T-helper 9 cell (primary cell): ENCODE measurements at regions not wholly inside any gene's neighbourhood (a gene's known extent, or its start where the extent isn't known, plus 50 kb on each side); places are given as distances from the start of the nearest gene placed in this dataset.

ENCODE experiments used
- DNase-seq: peaks from one replicate; pipeline ENCODE4 v3.0.0-alpha.2; 2020

GRCh38 chr15:77786181-77786890 lies 153.6 kb upstream of the LINGO1 start:
- no peak for DNase-seq

- DNase-seq: no peak
Observed at GRCh38 chr15:77784361-77785292, 151.9 kb upstream of the LINGO1 start.

DNA sequence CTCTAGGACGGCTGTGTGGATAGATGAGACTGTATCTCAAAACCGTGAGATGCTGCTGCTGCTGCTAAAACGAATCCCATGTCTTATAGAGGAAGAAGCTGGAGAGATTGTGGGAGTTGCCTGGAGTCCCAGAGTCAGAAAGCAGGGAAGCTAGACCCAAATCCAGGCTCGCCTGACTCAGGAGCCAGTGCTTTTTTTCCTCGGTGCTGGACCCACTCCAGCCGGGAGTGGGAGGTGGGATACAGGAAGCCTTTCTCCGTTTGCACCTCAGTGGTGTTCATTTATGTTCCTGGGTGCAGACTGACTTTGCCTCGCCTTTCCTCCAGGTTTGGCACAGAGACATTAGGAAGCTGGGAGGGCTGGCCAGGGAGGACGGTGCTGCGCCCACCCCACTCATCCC lies 150.9 kb upstream of the LINGO1 start:
- no peak for DNase-seq

GRCh38 chr15:77782691-77783090 lies 150.0 kb upstream of the LINGO1 start:
- no peak for DNase-seq

DNA sequence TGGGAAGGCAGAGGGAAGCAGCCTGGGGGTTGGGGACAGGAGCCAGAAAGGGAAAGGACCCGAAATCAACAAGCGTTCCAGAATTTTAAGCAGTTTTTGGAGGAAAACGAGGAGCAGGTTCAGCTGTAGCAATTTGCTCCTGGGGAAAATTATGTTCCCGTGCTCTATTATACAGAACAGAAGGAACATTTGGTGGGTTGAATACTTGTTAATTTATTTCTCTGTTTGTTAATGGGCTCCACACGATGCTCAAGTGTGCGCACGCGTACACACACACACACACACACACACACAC lies 149.2 kb upstream of the LINGO1 start:
- DNase-seq: no peak

DNA sequence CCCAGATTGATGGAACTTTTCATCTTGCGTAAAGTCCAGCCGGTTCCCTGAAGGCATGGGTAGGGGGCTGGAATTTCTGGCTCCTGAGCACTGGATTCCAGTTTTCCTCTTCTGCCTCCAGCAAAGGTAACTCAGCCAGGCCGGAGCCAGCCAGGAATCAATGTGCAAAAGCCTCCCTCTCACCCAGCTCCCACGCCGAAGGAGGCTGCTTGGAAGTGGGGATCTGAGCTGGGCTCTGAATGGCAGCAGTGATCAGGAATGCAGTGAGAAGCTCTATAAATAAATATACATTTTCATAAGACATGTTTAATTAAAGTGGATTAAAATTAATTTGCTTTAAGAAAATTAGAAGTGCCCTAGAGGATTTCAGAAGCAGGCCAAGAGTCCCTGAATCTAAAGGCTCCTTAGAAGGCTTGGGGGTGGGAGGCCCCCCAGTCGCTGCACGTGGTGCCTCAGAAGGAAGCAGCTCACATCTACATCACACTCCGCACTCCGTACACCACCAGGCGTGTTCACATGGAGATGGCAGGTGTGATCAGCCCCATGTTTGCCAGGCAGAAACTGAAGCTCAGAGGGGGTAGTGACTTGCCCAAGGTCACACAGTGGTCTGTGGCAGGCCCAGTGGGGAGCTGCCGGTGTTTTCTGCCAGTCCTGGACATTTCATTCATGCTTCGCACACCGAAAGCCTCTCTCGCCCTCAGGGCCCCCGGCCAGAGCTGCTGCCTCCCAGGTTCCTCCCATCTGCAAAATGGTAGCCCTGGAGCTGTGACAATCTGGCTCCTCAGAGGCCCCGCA lies 148.6 kb upstream of the LINGO1 start:
- no peak for DNase-seq

GRCh38 chr15:77778802-77779201 lies 146.1 kb upstream of the LINGO1 start:
- DNase-seq: no peak

GRCh38 chr15:77775837-77776236 lies 143.1 kb upstream of the LINGO1 start:
- no peak for DNase-seq

DNA sequence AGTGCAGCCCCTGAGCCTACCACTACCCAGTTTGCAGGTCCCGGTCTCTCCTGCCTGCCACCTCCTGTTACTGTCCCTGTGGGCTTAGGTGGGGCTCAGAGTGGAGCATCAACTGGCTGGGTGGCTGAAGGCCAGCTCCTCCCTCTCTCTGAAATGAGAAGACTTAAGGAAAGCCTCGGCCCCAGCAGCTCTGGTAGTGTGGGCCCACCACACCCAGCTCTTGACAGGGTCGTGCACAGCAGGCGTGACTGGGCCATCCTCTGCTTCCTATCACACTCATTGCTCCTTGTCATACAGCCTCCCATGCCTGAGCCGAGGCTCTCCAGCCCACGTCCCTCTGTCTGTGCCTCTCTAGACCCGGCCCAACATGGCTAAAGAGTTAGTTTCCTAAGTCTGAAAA lies 142.7 kb upstream of the LINGO1 start:
- DNase-seq: no peak

GRCh38 chr15:77774350-77774749 lies 141.6 kb upstream of the LINGO1 start:
- no peak for DNase-seq

GRCh38 chr15:77773903-77774302 lies 141.2 kb upstream of the LINGO1 start:
- no peak for DNase-seq

DNA sequence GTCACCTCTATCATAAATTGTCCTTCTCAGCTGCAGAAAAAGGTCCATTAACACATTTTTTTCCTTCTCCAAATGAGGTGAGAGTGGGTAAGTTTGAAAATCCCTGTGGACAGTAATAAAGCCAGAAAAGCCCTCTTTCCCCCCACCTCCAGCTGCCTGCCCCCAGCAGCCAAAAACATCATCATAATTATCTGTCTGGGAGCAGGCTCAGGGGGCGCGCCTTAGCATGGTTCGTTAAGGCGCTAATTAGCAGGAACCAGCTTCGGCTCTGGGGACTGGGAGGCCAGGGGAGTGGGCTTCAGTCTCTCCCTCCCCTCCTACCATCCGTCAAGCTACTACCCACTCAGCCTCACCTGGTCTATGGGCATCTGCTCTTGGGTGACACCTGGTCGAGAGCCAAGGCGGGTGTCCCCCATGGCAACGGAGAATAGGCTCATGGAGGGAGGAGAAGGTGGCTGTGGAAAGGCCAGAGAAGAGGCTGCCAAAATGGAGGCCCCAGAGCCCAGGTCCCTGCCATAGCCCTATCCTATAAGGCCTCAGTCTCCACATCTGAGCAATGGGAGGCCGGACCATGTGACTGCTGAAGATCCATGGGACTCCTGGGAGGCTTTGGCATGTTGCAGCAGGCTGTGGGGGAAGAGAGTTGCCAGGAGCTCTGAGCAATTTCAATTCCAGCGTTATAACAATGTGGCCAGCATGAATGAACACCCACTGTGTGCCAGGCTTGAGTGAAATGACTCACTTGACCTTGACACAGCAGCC lies 140.1 kb upstream of the LINGO1 start:
- DNase-seq: no peak

DNA sequence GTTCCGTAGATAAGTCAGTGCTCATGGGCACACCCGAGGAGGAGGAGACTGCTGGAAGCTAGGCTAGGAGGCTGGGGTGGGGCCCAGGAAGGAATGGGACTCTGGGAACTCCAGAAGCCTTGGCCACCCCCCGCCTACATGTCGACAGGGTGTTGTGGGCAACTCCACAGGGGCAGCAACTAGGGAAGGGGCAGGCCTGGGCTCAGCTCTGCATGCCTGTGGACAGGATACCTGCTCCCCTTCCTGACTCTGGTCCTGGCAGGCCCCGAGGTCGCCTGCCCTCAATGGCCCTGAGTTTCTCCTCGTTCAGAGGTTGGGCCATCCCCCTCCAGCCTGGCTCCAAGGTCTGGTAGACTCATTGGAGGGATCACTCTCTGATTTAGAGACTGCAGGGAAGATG lies 138.9 kb upstream of the LINGO1 start:
- no peak for DNase-seq

- DNase-seq: no peak
Observed at GRCh38 chr15:77769700-77770099, 137.0 kb upstream of the LINGO1 start.

GRCh38 chr15:77768521-77769078 lies 135.9 kb upstream of the LINGO1 start:
- no peak for DNase-seq

GRCh38 chr15:77768107-77768506 lies 135.4 kb upstream of the LINGO1 start:
- DNase-seq: no peak

DNA sequence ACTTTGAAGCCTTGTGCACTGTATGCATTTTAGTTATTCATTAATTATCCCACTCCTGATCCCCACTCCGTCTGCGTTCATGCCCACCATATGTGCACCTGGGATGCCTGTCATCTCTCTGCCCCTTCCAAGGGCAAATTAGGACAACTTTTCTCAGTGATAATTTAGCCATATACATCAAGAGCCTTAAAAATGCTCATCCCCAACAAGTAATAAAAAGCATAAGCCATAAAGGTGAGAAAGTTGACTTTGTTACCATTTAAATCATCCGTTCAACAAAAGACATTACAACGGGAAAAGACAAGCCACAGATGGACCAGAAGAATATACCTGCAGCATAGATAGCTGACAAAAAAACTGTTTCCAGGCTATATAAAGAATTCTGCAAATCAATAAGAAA lies 131.4 kb upstream of the LINGO1 start:
- no peak for DNase-seq

DNA sequence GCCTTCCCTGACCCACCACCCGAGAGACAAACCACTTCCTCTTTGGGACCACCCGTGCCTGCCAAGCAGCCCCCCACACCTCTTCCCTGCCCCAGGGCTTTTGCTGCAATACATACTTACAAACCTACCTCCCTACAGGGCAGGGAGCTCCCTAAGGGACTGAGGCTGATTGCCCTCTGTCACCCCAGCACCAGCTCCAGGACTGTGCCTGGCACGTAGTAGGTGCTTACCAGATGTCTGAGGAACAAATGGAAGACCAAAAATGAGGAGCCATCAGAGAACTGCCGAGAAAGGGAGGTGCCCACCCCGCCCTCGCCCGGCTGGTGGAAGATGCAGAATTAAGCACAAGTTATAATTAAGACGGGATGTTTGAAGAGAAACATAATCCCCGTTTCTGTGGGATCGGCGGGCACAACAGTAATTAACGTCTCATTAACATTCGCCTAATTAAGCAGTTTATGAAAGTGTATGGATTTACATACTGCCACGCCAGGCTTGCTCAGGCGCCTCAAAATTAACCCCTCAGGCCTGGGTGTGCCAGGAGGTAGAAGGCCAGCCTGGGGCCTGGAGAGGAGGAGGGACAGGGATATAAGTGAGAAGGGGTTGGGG lies 130.1 kb upstream of the LINGO1 start:
- DNase-seq: no peak

GRCh38 chr15:77759896-77760592 lies 127.3 kb upstream of the LINGO1 start:
- DNase-seq: no peak

DNA sequence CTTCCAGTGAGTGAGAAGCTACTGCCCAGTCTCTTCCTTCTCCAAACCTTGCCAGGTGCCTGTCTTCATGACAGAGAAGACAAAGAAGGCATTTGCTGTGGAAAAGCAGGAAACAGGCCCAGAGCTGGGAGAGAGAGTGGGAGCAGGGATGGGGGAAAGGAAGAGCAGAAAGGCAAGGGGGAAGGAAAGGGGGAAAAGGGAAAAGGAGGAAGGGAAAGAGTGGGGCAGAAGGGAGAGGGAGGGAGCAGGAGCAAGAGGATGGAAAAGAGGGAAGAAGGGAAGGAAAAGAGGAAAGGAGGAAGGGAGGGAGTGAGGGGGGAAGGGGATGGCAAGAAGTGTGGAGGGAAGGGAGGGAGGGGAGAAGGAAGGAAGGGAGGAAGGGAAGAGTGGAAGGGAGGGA lies 121.2 kb upstream of the LINGO1 start:
- DNase-seq: no peak

GRCh38 chr15:77753281-77753873 lies 120.7 kb upstream of the LINGO1 start:
- DNase-seq: no peak
